ENCODE measurements at regions not wholly inside any gene's neighbourhood (a gene's known extent, or its start where the extent isn't known, plus 50 kb on each side); places are given as distances from the start of the nearest gene placed in this dataset.

- DNase-seq = no peak
- no peaks in the 10 kb centered on the region for H3K27me3 ChIP-seq (ENCODE audit: control insufficient read depth, insufficient read depth, low read length)
- no peak overlapping the region for H3K4me3 ChIP-seq (ENCODE audit: insufficient read depth, low read depth, low read length)
- no peaks in the 10 kb centered on the region for H3K36me3 ChIP-seq (replicated peaks; ENCODE audit: control insufficient read depth, insufficient read depth, low read length)
These were observed 54.3 kb upstream of the CBLB start for GRCh38 chr3:105923140-105923539.

- Histone ChIP-seq H3K27me3 (ENCODE audit: control insufficient read depth, insufficient read depth, low read length) (no peaks in the 10 kb centered on the region), H3K36me3 (replicated peaks; ENCODE audit: control insufficient read depth, insufficient read depth, low read length) (no peaks in the 10 kb centered on the region), H3K4me3 (ENCODE audit: insufficient read depth, low read depth, low read length) (no peak overlapping the region)
- DNase-seq = no peak
These were observed 58.9 kb upstream of the CBLB start for GRCh38 chr3:105927741-105928140.

GRCh38 chr3:105930733-105931132 lies 61.9 kb upstream of the CBLB start:
- no peaks in the 10 kb centered on the region for H3K36me3 ChIP-seq (replicated peaks; ENCODE audit: control insufficient read depth, insufficient read depth, low read length)
- DNase-seq = no peak

GRCh38 chr3:105931500-105931899 lies 62.7 kb upstream of the CBLB start:
- Histone ChIP-seq H3K27me3 (ENCODE audit: control insufficient read depth, insufficient read depth, low read length) (no peaks in the 10 kb centered on the region), H3K36me3 (replicated peaks; ENCODE audit: control insufficient read depth, insufficient read depth, low read length) (no peaks in the 10 kb centered on the region), H3K4me3 (ENCODE audit: insufficient read depth, low read depth, low read length) (no peak overlapping the region)
- no peak for DNase-seq

More at GRCh38 chr3:105930733-105931132, 61.9 kb upstream of the CBLB start:
- H3K4me3 ChIP-seq (ENCODE audit: insufficient read depth, low read depth, low read length) = no peak overlapping the region
- H3K27me3 ChIP-seq (ENCODE audit: control insufficient read depth, insufficient read depth, low read length) = no peaks in the 10 kb centered on the region

- no peaks in the 10 kb centered on the region for H3K36me3 ChIP-seq (replicated peaks; ENCODE audit: control insufficient read depth, insufficient read depth, low read length)
- no peak for DNase-seq
- H3K4me3 ChIP-seq (ENCODE audit: insufficient read depth, low read depth, low read length) = no peak overlapping the region
- no peaks in the 10 kb centered on the region for H3K27me3 ChIP-seq (ENCODE audit: control insufficient read depth, insufficient read depth, low read length)
These were observed 65.1 kb upstream of the CBLB start for GRCh38 chr3:105933871-105934270.

GRCh38 chr3:105938101-105938500 lies 69.3 kb upstream of the CBLB start:
- Histone ChIP-seq H3K27me3 (ENCODE audit: control insufficient read depth, insufficient read depth, low read length) (no peaks in the 10 kb centered on the region), H3K36me3 (replicated peaks; ENCODE audit: control insufficient read depth, insufficient read depth, low read length) (no peaks in the 10 kb centered on the region), H3K4me3 (ENCODE audit: insufficient read depth, low read depth, low read length) (no peak overlapping the region)
- no peak for DNase-seq

- no peak for DNase-seq
- Histone ChIP-seq H3K27me3 (ENCODE audit: control insufficient read depth, insufficient read depth, low read length) (no peaks in the 10 kb centered on the region), H3K36me3 (replicated peaks; ENCODE audit: control insufficient read depth, insufficient read depth, low read length) (no peaks in the 10 kb centered on the region), H3K4me3 (ENCODE audit: insufficient read depth, low read depth, low read length) (no peak overlapping the region)
These were observed 70.0 kb upstream of the CBLB start for GRCh38 chr3:105938806-105939205.

GRCh38 chr3:105944276-105944675 lies 75.5 kb upstream of the CBLB start:
- DNase-seq = no peak
- no peak overlapping the region for H3K4me3 ChIP-seq (ENCODE audit: insufficient read depth, low read depth, low read length)

GRCh38 chr3:105944721-105945120 lies 75.9 kb upstream of the CBLB start:
- no peaks in the 10 kb centered on the region for H3K27me3 ChIP-seq (ENCODE audit: control insufficient read depth, insufficient read depth, low read length)
- no peak overlapping the region for H3K4me3 ChIP-seq (ENCODE audit: insufficient read depth, low read depth, low read length)
- DNase-seq = no peak
- no peaks in the 10 kb centered on the region for H3K36me3 ChIP-seq (replicated peaks; ENCODE audit: control insufficient read depth, insufficient read depth, low read length)

More at GRCh38 chr3:105944276-105944675, 75.5 kb upstream of the CBLB start:
- Histone ChIP-seq H3K27me3 (ENCODE audit: control insufficient read depth, insufficient read depth, low read length) (no peaks in the 10 kb centered on the region), H3K36me3 (replicated peaks; ENCODE audit: control insufficient read depth, insufficient read depth, low read length) (no peaks in the 10 kb centered on the region)

- no peak overlapping the region for H3K4me3 ChIP-seq (ENCODE audit: insufficient read depth, low read depth, low read length)
- no peaks in the 10 kb centered on the region for H3K27me3 ChIP-seq (ENCODE audit: control insufficient read depth, insufficient read depth, low read length)
- H3K36me3 ChIP-seq (replicated peaks; ENCODE audit: control insufficient read depth, insufficient read depth, low read length) = no peaks in the 10 kb centered on the region
- DNase-seq = no peak
These were observed 79.3 kb upstream of the CBLB start for GRCh38 chr3:105948101-105948500.

GRCh38 chr3:105950881-105951600 lies 82.2 kb upstream of the CBLB start:
- Histone ChIP-seq H3K27me3 (ENCODE audit: control insufficient read depth, insufficient read depth, low read length) (no peaks in the 10 kb centered on the region), H3K4me3 (ENCODE audit: insufficient read depth, low read depth, low read length) (no peak overlapping the region), H3K36me3 (replicated peaks; ENCODE audit: control insufficient read depth, insufficient read depth, low read length) (no peaks in the 10 kb centered on the region)
- no peak for DNase-seq

- no peaks in the 10 kb centered on the region for H3K27me3 ChIP-seq (ENCODE audit: control insufficient read depth, insufficient read depth, low read length)
These were observed 85.0 kb upstream of the CBLB start for GRCh38 chr3:105953831-105954230.

GRCh38 chr3:105956306-105956705 lies 87.5 kb upstream of the CBLB start:
- Histone ChIP-seq H3K27me3 (ENCODE audit: control insufficient read depth, insufficient read depth, low read length) (no peaks in the 10 kb centered on the region), H3K36me3 (replicated peaks; ENCODE audit: control insufficient read depth, insufficient read depth, low read length) (no peaks in the 10 kb centered on the region), H3K4me3 (ENCODE audit: insufficient read depth, low read depth, low read length) (no peak overlapping the region)
- no peak for DNase-seq

More at GRCh38 chr3:105953831-105954230, 85.0 kb upstream of the CBLB start:
- no peak for DNase-seq
- H3K36me3 ChIP-seq (replicated peaks; ENCODE audit: control insufficient read depth, insufficient read depth, low read length) = no peaks in the 10 kb centered on the region
- H3K4me3 ChIP-seq (ENCODE audit: insufficient read depth, low read depth, low read length) = no peak overlapping the region

- no peaks in the 10 kb centered on the region for H3K36me3 ChIP-seq (replicated peaks; ENCODE audit: control insufficient read depth, insufficient read depth, low read length)
- H3K4me3 ChIP-seq (ENCODE audit: insufficient read depth, low read depth, low read length) = no peak overlapping the region
- DNase-seq = no peak
- no peaks in the 10 kb centered on the region for H3K27me3 ChIP-seq (ENCODE audit: control insufficient read depth, insufficient read depth, low read length)
These were observed 88.9 kb upstream of the CBLB start for GRCh38 chr3:105957722-105958121.

- DNase-seq = no peak
- Histone ChIP-seq H3K4me3 (ENCODE audit: insufficient read depth, low read depth, low read length) (no peak overlapping the region), H3K27me3 (ENCODE audit: control insufficient read depth, insufficient read depth, low read length) (no peaks in the 10 kb centered on the region), H3K36me3 (replicated peaks; ENCODE audit: control insufficient read depth, insufficient read depth, low read length) (no peaks in the 10 kb centered on the region)
These were observed 89.6 kb upstream of the CBLB start for GRCh38 chr3:105958237-105959000.
